Esophagus muscularis mucosa (tissue), 4 donors: ENCODE measurements at regions not wholly inside any gene's neighbourhood (a gene's known extent, or its start where the extent isn't known, plus 50 kb on each side); places are given as distances from the start of the nearest gene placed in this dataset.
"Not testable (repeated sequence)": the region's sequence is repeated elsewhere in the genome, so short reads cannot be mapped to it uniquely, and the experiment has no call there.

ENCODE experiments used
- DNase-seq: peaks from one replicate; pipeline ENCODE4 v3.0.0-alpha.2; 2017; ENCODE audit errors: extremely low spot score
- H3K27ac ChIP-seq, 4 donors: fragments of 200-600 bp; sonication (generic); replicated peaks in 1 of 4; 1 replicate in 3 of 4; 2 replicates in 1 of 4; pipeline ENCODE4 v1.5.1; 2016 to 2019; ENCODE audit warnings: mild to moderate bottlenecking in 1 of 4
- H3K27me3 ChIP-seq, 4 donors: fragments of 200-600 bp; sonication (generic); one replicate each; pipeline versions ENCODE4 v1.5.1 to v1.6.0; 2016 to 2019
- H3K36me3 ChIP-seq, 4 donors: fragments of 200-600 bp; sonication (generic); one replicate each; pipeline ENCODE4 v1.5.1; 2016 to 2019
- H3K4me1 ChIP-seq, 4 donors: fragments of 200-600 bp; sonication (generic); one replicate each; pipeline ENCODE4 v1.5.1; 2016 to 2019
- H3K4me3 ChIP-seq, 4 donors: fragments of 200-600 bp; sonication (generic); 1 replicate in 2 of 4; 2 replicates in 2 of 4; pipeline ENCODE4 v1.5.1; 2016 to 2019; ENCODE audit warnings: mild to moderate bottlenecking in 4 of 4, moderate library complexity in 1 of 4
- H3K9me3 ChIP-seq, 4 donors: fragments of 200-600 bp; sonication (generic); 1 replicate in 3 of 4; 2 replicates in 1 of 4; pipeline ENCODE4 v1.5.1; 2016 to 2019
- CTCF ChIP-seq, 3 experiments: fragments of 200-600 bp in 2 of 3; fragments of 450-650 bp in 1 of 3; sonication (generic) in 2 of 3; IDR thresholded peaks; one replicate each; pipeline ENCODE4 v1.5.1; 2017 to 2019; ENCODE audit warnings: antibody characterized with exemption in 3 of 3, mild to moderate bottlenecking in 2 of 3, moderate library complexity in 1 of 3
- EP300 ChIP-seq: sonication (generic); formaldehyde crosslinking; IDR thresholded peaks from one replicate; pipeline ENCODE4 v1.6.1; 2017; ENCODE audit warnings: antibody characterized with exemption
- POLR2A ChIP-seq: fragments of 450-650 bp; IDR thresholded peaks from one replicate; pipeline ENCODE4 v1.6.1; 2017; ENCODE audit warnings: antibody characterized with exemption, moderate library complexity, mild to moderate bottlenecking, low read depth
- POLR2AphosphoS5 ChIP-seq, 2 donors: sonication (generic); formaldehyde crosslinking; IDR thresholded peaks; one replicate each; pipeline ENCODE4 v1.6.1; 2017; ENCODE audit warnings: antibody characterized with exemption in 2 of 2
- WGBS: methylation state at CpG from one replicate; pipeline ENCODE4 v1.1.5; 2018; 5-methylcytosine and 5-hydroxymethylcytosine counted together
- intact Hi-C: fragments of 100-400 bp; cut with DNase I; formaldehyde crosslinking; loops from one replicate; pipeline ENCODE4 v1.15.1; 2023

GRCh38 chr7:24438232-24438631 lies 135.0 kb upstream of the PALS2 start:
- H3K9me3 ChIP-seq: peaks cover 0 to 9% (median 0%) of the 10 kb centered on the region in 4 donors
- no peak for DNase-seq
- intact Hi-C loops: no loop called here
- H3K4me1 ChIP-seq: no peaks in the 10 kb centered on the region
- H3K36me3 ChIP-seq: no peaks in the 10 kb centered on the region
- no peak for TF ChIP-seq CTCF (IDR thresholded peaks at IDR 0.05)
- TF ChIP-seq POLR2A: no peak
- TF ChIP-seq POLR2AphosphoS5 (IDR thresholded peaks at IDR 0.05): no peak
- no peak for TF ChIP-seq EP300
- no peak overlapping the region for H3K27ac ChIP-seq
- H3K27me3 ChIP-seq: peaks cover 0 to 4% (median 0%) of the 10 kb centered on the region in 4 donors
- H3K4me3 ChIP-seq: no peak overlapping the region

- H3K36me3 ChIP-seq, H3K4me3 ChIP-seq, H3K4me1 ChIP-seq, intact Hi-C loops, H3K9me3 ChIP-seq, DNase-seq, H3K27me3 ChIP-seq, H3K27ac ChIP-seq: not testable (repeated sequence)
- WGBS: 76% methylated on average over 3 of the region's 3 CpGs
Measured at GRCh38 chr7:24439104-24439503, 134.1 kb upstream of the PALS2 start.

- no peak for TF ChIP-seq POLR2AphosphoS5 (IDR thresholded peaks at IDR 0.05)
- TF ChIP-seq CTCF (IDR thresholded peaks at IDR 0.05): no peak
- TF ChIP-seq POLR2A: no peak
- no peak for TF ChIP-seq EP300
- no peak overlapping the region for H3K27ac ChIP-seq
- intact Hi-C loops: no loop called here
- no peaks in the 10 kb centered on the region for H3K36me3 ChIP-seq
- no peak overlapping the region for H3K4me3 ChIP-seq
- no peaks in the 10 kb centered on the region for H3K4me1 ChIP-seq
- no peak for DNase-seq
- H3K27me3 ChIP-seq: peaks cover 0 to 4% (median 0%) of the 10 kb centered on the region in 4 donors
- WGBS: 57% methylated on average over 3 of the region's 3 CpGs
- H3K9me3 ChIP-seq: peaks cover 0 to 7% (median 0%) of the 10 kb centered on the region in 4 donors
Measured at GRCh38 chr7:24440892-24441291, 132.4 kb upstream of the PALS2 start.

GRCh38 chr7:24441314-24442027 lies 131.8 kb upstream of the PALS2 start:
- no peak for DNase-seq
- H3K9me3 ChIP-seq: peaks cover 0 to 1% (median 0%) of the 10 kb centered on the region in 4 donors
- no peaks in the 10 kb centered on the region for H3K4me1 ChIP-seq
- no peaks in the 10 kb centered on the region for H3K36me3 ChIP-seq
- H3K27ac ChIP-seq: no peak overlapping the region
- WGBS: 46% methylated on average over 7 of the region's 7 CpGs
- peaks cover 0 to 4% (median 0%) of the 10 kb centered on the region in 4 donors for H3K27me3 ChIP-seq
- no peak overlapping the region for H3K4me3 ChIP-seq
- no peak for TF ChIP-seq CTCF (IDR thresholded peaks at IDR 0.05)
- intact Hi-C loops: no loop called here

- TF ChIP-seq CTCF (IDR thresholded peaks at IDR 0.05): no peak
- no peak for TF ChIP-seq POLR2A
- TF ChIP-seq POLR2AphosphoS5 (IDR thresholded peaks at IDR 0.05): no peak
- TF ChIP-seq EP300: no peak
- no peak for DNase-seq
- no peak overlapping the region for H3K4me3 ChIP-seq
- peaks cover 0 to 4% (median 0%) of the 10 kb centered on the region in 4 donors for H3K27me3 ChIP-seq
- WGBS: 83% methylated on average over 3 of the region's 4 CpGs
- H3K4me1 ChIP-seq: no peaks in the 10 kb centered on the region
- intact Hi-C loops: no loop called here
- H3K27ac ChIP-seq: no peak overlapping the region
- no peaks in the 10 kb centered on the region for H3K36me3 ChIP-seq
- H3K9me3 ChIP-seq: no peaks in the 10 kb centered on the region
Measured at GRCh38 chr7:24442170-24442777, 131.0 kb upstream of the PALS2 start.
